ENCODE measurements at regions not wholly inside any gene's neighbourhood (a gene's known extent, or its start where the extent isn't known, plus 50 kb on each side); places are given as distances from the start of the nearest gene placed in this dataset.

DNA sequence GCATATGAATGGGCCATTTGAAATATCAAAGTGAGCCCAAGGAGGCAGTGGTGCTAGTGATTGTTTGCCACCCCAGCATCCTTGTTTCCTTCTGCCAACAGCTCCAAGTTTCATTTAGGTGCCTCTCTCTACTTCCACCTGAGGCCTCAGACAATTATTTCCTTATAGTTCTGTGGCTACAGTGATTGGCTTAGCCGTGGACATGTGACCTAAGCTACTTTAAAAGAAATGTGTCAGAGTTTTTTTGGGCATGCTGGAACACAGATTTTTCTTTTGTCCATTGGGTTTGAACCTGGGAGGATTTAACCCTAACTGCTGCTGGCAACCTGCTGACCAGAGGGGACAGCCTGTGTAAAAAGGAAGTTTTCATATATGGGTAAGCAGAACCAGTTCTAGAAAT is 319.4 kb downstream of the CD109 start:
- TF ChIP-seq, protein P1, sequence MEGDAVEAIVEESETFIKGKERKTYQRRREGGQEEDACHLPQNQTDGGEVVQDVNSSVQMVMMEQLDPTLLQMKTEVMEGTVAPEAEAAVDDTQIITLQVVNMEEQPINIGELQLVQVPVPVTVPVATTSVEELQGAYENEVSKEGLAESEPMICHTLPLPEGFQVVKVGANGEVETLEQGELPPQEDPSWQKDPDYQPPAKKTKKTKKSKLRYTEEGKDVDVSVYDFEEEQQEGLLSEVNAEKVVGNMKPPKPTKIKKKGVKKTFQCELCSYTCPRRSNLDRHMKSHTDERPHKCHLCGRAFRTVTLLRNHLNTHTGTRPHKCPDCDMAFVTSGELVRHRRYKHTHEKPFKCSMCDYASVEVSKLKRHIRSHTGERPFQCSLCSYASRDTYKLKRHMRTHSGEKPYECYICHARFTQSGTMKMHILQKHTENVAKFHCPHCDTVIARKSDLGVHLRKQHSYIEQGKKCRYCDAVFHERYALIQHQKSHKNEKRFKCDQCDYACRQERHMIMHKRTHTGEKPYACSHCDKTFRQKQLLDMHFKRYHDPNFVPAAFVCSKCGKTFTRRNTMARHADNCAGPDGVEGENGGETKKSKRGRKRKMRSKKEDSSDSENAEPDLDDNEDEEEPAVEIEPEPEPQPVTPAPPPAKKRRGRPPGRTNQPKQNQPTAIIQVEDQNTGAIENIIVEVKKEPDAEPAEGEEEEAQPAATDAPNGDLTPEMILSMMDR (conservative IDR thresholded peaks at IDR 0.05) = no peak
- TF ChIP-seq ZFX (IDR thresholded peaks at IDR 0.05) = no peak
